Type B pancreatic cell (in vitro differentiated cells): ENCODE measurements at regions not wholly inside any gene's neighbourhood (a gene's known extent, or its start where the extent isn't known, plus 50 kb on each side); places are given as distances from the start of the nearest gene placed in this dataset.
"Not testable (repeated sequence)": the region's sequence is repeated elsewhere in the genome, so short reads cannot be mapped to it uniquely, and the experiment has no call there.

Experiments used
- DNase-seq: peaks from one replicate; pipeline ENCODE4 v3.0.0; 2021; ENCODE audit warnings: mixed read lengths; ENCODE audit not compliant: unreplicated experiment; ENCODE audit errors: extremely low spot score
- H3K27ac Mint-ChIP-seq: 2 replicates; pipeline ENCODE4 v1.8.0; 2021; ENCODE audit warnings: mild to moderate bottlenecking, mixed read lengths
- H3K27me3 Mint-ChIP-seq: 2 replicates; pipeline ENCODE4 v1.8.0; 2021; ENCODE audit warnings: mixed read lengths
- H3K36me3 Mint-ChIP-seq: 2 replicates; pipeline ENCODE4 v1.8.0; 2021; ENCODE audit warnings: mixed read lengths
- H3K4me1 Mint-ChIP-seq: one replicate; pipeline ENCODE4 v1.8.0; 2021; ENCODE audit warnings: mixed read lengths; ENCODE audit not compliant: unreplicated experiment
- H3K4me3 Mint-ChIP-seq: 2 replicates; pipeline ENCODE4 v1.8.0; 2021; ENCODE audit warnings: mild to moderate bottlenecking, mixed read lengths
- H3K9me3 Mint-ChIP-seq: 2 replicates; pipeline ENCODE4 v1.8.0; 2021; ENCODE audit warnings: mixed read lengths
- CTCF ChIP-seq: fragments of 200-600 bp; sonication (generic); conservative IDR thresholded peaks from 2 replicates; pipeline ENCODE4 v1.5.0; 2021; ENCODE audit warnings: antibody characterized with exemption, mild to moderate bottlenecking

- TF ChIP-seq CTCF: no peak
- Mint-ChIP-seq H3K4me1 (no peaks in the 10 kb centered on the region), H3K36me3 (no peaks in the 10 kb centered on the region), H3K4me3 (no peak overlapping the region), H3K9me3 (no peaks in the 10 kb centered on the region), H3K27me3 (no peaks in the 10 kb centered on the region), H3K27ac (no peak overlapping the region)
- DNase-seq: no peak
Observed at GRCh38 chr14:106269029-106269428, 742.6 kb downstream of the TMEM121 start.

- Mint-ChIP-seq H3K27ac (no peak overlapping the region), H3K36me3 (no peaks in the 10 kb centered on the region), H3K27me3 (no peaks in the 10 kb centered on the region), H3K4me3 (no peak overlapping the region), H3K4me1 (no peaks in the 10 kb centered on the region), H3K9me3 (no peaks in the 10 kb centered on the region)
- DNase-seq: no peak
- TF ChIP-seq CTCF: no peak
Observed at GRCh38 chr14:106269451-106270204, 743.2 kb downstream of the TMEM121 start.

DNA sequence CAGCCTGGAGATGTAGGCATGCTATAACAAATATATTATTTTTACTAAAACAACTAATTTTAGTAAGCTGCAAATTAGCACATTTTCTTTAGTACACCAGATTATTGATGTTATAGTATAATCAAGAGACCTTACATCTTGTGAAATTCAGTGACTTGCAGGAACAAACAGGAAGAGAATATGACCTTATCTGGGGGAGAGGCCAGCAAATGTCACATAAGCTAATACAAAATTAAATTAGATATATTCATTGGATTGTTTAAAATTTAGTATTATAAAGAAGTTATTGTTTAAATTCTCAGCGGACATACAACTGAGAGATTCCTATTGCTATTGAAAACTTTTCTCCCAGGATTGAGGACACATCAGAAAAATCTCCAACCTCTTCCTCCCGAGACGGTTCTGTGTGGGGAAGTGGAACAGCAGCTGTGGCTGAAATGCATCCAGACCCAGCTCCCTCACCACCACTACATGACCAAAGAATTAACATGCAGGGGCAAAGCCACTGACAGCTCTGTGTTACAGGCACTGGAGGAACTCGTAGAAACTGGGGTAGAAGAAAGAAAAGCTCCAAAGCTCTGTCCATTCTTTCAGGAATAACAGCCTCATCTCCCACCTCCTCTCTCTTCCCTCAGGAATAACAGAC, 744.2 kb downstream of the TMEM121 start:
- not testable (repeated sequence) for H3K27me3 Mint-ChIP-seq, H3K4me1 Mint-ChIP-seq, H3K9me3 Mint-ChIP-seq, DNase-seq, H3K27ac Mint-ChIP-seq, H3K4me3 Mint-ChIP-seq, H3K36me3 Mint-ChIP-seq

DNA sequence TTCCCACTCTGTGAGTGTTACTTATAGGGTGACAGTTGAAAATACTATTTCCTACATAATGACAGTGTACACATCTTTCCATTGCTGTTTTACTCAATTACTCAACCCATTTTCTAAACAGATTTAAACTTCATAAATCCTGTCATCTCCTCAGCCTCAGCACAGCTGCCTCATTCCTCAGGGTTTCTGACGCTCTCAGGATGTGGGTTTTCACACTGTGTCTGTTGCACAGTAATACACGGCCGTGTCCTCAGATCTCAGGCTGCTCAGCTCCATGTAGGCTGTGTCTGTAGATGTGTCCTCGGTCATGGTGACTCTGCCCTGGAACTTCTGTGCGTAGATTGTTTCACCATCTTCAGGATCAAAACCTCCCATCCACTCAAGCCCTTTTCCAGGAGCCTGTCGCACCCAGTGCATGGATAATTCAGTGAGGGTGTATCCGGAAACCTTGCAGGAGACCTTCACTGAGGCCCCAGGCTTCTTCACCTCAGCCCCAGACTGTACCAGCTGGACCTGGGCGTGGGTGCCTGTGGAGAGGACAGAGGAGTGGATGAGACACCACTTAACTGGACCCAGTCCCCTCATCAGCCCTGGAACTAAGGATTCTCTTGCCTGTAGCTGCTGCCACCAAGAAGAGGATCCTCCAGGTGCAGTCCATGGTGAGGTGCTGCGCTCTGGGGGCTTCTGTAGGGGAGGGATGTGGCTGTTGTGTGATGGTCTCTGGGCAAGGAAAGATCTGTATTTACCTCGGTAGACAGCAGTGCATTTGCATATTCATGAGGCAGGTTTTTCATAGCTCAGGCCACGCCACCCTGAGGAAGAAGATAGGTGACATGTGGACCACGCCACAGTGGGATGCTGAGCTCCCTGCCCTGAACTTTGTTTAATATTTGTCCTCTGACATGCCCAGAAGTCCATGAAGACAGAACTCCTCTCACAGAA, 750.2 kb downstream of the TMEM121 start:
- Mint-ChIP-seq H3K27me3 (no peaks in the 10 kb centered on the region), H3K27ac (no peak overlapping the region), H3K4me1 (no peaks in the 10 kb centered on the region), H3K4me3 (no peak overlapping the region), H3K9me3 (peaks cover 6% of the 10 kb centered on the region), H3K36me3 (peaks cover 3% of the 10 kb centered on the region)
- TF ChIP-seq CTCF: no peak
- DNase-seq: no peak

DNA sequence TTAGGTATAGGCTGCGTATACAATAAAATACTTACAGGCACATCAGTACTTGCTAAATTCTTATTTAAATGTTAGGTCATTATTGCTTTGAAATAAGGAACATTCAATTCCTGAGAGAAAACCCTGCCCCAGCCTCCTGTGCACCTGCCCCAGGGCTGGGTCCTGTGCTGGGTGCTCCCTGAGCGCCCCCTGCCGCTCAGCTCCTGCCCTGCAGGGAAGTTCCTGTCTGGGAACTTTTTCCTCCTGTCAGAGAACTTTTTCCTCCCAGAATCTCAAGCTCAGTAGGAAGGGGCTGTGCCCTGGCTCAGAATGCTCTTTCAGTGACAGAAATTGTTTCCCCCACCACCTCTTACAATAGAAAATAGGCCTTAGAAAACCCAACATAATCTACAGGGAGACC, 751.1 kb downstream of the TMEM121 start:
- peaks cover 6% of the 10 kb centered on the region for H3K9me3 Mint-ChIP-seq
- H3K36me3 Mint-ChIP-seq: peaks cover 3% of the 10 kb centered on the region

More for the DNA sequence above, 751.1 kb downstream of the TMEM121 start:
- Mint-ChIP-seq H3K27me3 (no peaks in the 10 kb centered on the region), H3K27ac (no peak overlapping the region), H3K4me3 (no peak overlapping the region), H3K4me1 (no peaks in the 10 kb centered on the region)
- no peak for DNase-seq
- TF ChIP-seq CTCF: no peak
